AG10803 (cell line): ENCODE measurements at regions not wholly inside any gene's neighbourhood (a gene's known extent, or its start where the extent isn't known, plus 50 kb on each side); places are given as distances from the start of the nearest gene placed in this dataset.

Experiments used
- DNase-seq: peaks from one replicate; pipeline ENCODE4 v3.0.0; 2010; ENCODE audit warnings: low read depth
- H3K4me3 ChIP-seq: 2 replicates; pipeline ENCODE4 v1.5.1; 2011; ENCODE audit warnings: mild to moderate bottlenecking, low read length, control low read depth
- CTCF ChIP-seq: conservative IDR thresholded peaks from 2 replicates; pipeline ENCODE4 v1.5.1; 2011; ENCODE audit warnings: mild to moderate bottlenecking, low read length, control low read depth, inconsistent platforms

- H3K4me3 ChIP-seq: no peak overlapping the region
- DNase-seq: no peak
- no peak for TF ChIP-seq CTCF
Measured at GRCh38 chr1:108082738-108083562, 117.2 kb downstream of the SLC25A24 start.

DNA sequence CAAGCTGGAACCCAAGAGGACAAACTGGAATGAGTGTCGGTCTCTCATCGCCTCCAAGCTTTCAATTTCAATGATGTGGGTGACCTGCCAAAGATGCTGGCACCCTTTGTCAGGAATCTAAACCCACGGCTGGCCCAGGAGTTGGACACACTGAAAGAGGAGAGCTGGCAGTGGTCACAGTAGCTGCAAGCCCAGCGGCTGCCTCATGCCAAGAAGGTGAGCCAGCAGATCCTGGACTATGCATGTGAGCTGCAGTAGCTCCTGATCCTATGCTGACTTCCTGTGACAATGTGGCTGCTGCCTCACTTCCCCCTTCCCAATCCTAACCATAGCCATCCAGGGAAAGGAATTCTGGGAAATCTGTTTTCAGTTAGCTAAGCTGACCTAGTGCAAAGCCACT is 117.0 kb upstream of the VAV3 start:
- no peak overlapping the region for H3K4me3 ChIP-seq
- peak; percentile 3 for DNase-seq
- no peak for TF ChIP-seq CTCF

DNA sequence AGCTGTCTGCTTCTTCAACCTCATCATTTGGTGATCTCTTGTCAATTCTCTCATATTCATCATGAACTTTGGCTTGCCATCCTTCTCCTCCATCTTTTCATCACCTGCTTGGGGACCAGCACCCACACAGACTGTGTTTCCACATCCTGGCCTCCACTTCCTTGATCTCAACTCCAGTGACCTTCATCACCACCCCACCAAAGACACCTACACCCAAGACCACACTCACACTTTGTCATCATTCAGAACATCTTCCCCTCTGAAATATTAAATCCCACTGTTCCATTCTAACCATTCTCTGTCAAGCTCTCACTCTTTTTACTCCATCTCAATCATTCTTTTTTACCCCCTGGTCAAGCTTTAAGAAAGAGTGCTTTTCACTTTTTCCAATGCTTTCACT is 115.5 kb upstream of the VAV3 start:
- TF ChIP-seq CTCF: no peak
- H3K4me3 ChIP-seq: no peak overlapping the region

DNA sequence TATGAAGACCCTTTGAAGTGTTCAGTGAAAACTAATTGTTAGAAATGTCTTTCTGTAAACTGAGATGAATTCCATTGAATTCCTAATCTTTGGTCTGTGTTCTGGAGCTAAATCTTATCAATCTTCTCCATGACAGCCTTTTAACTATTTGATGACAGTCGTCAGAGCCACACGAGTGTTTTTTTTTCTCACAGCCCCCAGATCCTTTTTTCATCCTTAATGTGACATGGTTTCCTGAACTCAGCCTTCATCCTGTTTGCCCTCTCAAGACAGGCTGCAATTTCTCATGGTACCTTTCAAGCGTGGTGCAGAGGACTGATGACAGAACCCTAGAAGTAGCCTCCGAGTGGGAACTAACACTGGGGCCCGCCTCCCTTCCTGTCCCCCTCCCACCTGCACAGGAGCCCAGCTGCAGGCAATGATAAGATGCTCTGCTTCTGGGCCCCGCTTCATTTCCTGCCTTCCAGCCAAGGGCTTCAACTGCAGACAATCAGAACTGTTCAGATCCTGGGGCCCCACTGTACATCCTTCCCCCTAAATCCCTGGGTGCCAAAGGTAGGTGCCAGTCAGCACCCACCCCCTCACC is 114.6 kb upstream of the VAV3 start:
- no peak overlapping the region for H3K4me3 ChIP-seq
- DNase-seq: no peak
- no peak for TF ChIP-seq CTCF

More for the DNA sequence above, 115.5 kb upstream of the VAV3 start:
- DNase-seq: no peak

DNA sequence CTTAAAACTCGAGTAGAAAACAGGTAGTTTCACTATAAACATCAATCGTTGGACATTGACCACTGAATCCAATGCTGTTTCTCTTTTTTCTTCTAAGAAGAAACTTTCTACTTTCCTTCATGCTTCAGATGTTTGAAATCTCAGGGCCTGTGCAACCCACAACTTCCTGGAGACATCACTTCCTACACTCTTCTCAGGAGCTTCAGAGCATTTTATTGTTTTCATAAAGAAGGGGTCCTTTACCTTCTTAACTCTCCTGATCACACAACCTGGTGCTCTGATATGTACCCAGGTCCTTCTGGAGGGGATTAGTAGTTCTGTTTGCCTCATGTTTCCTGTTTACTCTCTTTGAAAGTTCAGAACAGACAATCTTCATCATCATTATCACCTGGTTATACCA is 113.0 kb upstream of the VAV3 start:
- no peak for DNase-seq

GRCh38 chr1:108075055-108075454 is 110.1 kb upstream of the VAV3 start:
- no peak for DNase-seq
- TF ChIP-seq CTCF: no peak
- no peak overlapping the region for H3K4me3 ChIP-seq

More for the DNA sequence above, 113.0 kb upstream of the VAV3 start:
- H3K4me3 ChIP-seq: no peak overlapping the region
- no peak for TF ChIP-seq CTCF

DNA sequence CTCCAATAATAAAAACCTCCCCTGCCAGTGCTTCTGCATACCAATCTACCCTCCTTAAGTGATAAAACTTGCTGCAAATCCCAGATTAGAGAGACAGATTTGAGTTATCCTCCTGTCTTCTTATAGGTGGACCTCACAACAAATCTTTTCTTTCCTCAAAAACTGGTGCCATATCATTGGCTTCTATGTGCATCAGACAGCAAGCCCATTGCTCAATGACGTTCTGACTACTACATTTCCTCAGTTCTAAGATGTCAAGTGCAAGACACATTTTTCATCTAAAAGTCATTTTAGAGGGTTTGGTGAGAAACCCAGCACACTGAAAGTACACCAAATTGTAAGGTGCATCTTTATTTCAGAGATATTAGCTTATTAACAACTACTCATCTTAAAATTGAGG is 107.8 kb upstream of the VAV3 start:
- no peak for TF ChIP-seq CTCF
- no peak for DNase-seq
- no peak overlapping the region for H3K4me3 ChIP-seq
